ENCODE measurements at regions not wholly inside any gene's neighbourhood (a gene's known extent, or its start where the extent isn't known, plus 50 kb on each side); places are given as distances from the start of the nearest gene placed in this dataset.

GRCh38 chr5:90185897-90186468, 223.6 kb downstream of the CETN3 start:
- no peak for DNase-seq

GRCh38 chr5:90184764-90185163, 224.8 kb downstream of the CETN3 start:
- no peak for DNase-seq

- no peak for DNase-seq
These were observed 226.8 kb downstream of the CETN3 start for GRCh38 chr5:90182726-90183125.

- DNase-seq, result no peak
These were observed 235.3 kb downstream of the CETN3 start for GRCh38 chr5:90174236-90174635.

GRCh38 chr5:90173299-90174030, 236.1 kb downstream of the CETN3 start:
- DNase-seq, result no peak

- no peak for DNase-seq
These were observed 238.1 kb downstream of the CETN3 start for GRCh38 chr5:90171466-90171865.

- DNase-seq, result no peak
These were observed 239.3 kb downstream of the CETN3 start for GRCh38 chr5:90170261-90170660.

- DNase-seq, result no peak
These were observed 240.5 kb downstream of the CETN3 start for GRCh38 chr5:90169078-90169477.

GRCh38 chr5:90168399-90168798, 241.2 kb downstream of the CETN3 start:
- no peak for DNase-seq

GRCh38 chr5:90166816-90167215, 242.7 kb downstream of the CETN3 start:
- no peak for DNase-seq

- DNase-seq, result no peak
These were observed 247.2 kb downstream of the CETN3 start for GRCh38 chr5:90162324-90162723.

GRCh38 chr5:90161414-90161813, 248.1 kb downstream of the CETN3 start:
- no peak for DNase-seq

- DNase-seq, result no peak
These were observed 251.4 kb downstream of the CETN3 start for GRCh38 chr5:90158131-90158530.

GRCh38 chr5:90153031-90153430, 256.5 kb downstream of the CETN3 start:
- no peak for DNase-seq

GRCh38 chr5:90144625-90145327, 264.8 kb downstream of the CETN3 start:
- no peak for DNase-seq

GRCh38 chr5:90142541-90142940, 267.0 kb downstream of the CETN3 start:
- DNase-seq, result no peak

- DNase-seq, result no peak
These were observed 267.6 kb downstream of the CETN3 start for GRCh38 chr5:90141984-90142383.

- DNase-seq, result no peak
These were observed 272.5 kb downstream of the CETN3 start for GRCh38 chr5:90136952-90137528.

GRCh38 chr5:90135779-90136378, 273.7 kb downstream of the CETN3 start:
- DNase-seq, result no peak

- DNase-seq, result no peak
These were observed 274.7 kb downstream of the CETN3 start for GRCh38 chr5:90134892-90135291.

GRCh38 chr5:90134381-90134780, 275.2 kb downstream of the CETN3 start:
- no peak for DNase-seq

GRCh38 chr5:90133941-90134340, 275.6 kb downstream of the CETN3 start:
- DNase-seq, result no peak

- DNase-seq, result no peak
These were observed 278.0 kb downstream of the CETN3 start for GRCh38 chr5:90131383-90132133.

All from NCI-H2171 (cell line).